Suprapubic skin (tissue), 4 donors: ENCODE measurements at regions not wholly inside any gene's neighbourhood (a gene's known extent, or its start where the extent isn't known, plus 50 kb on each side); places are given as distances from the start of the nearest gene placed in this dataset.

Source experiments
- POLR2A ChIP-seq, 2 donors: fragments of 450-650 bp; IDR thresholded peaks; one replicate each; pipeline ENCODE4 v1.6.1; 2017; ENCODE audit warnings: antibody characterized with exemption in 2 of 2, mild to moderate bottlenecking in 2 of 2, moderate library complexity in 2 of 2
- POLR2AphosphoS5 ChIP-seq, 3 donors: sonication (generic); formaldehyde crosslinking; IDR thresholded peaks; one replicate each; pipeline ENCODE4 v1.6.1; 2017; ENCODE audit warnings: antibody characterized with exemption in 3 of 3
- TF ChIP-seq, protein P1 (sequence below), 2 donors: fragments of 200-600 bp in 1 of 2; fragments of 450-650 bp in 1 of 2; sonication (generic) in 1 of 2; IDR thresholded peaks; one replicate each; pipeline ENCODE4 v1.5.1; 2016 to 2019; ENCODE audit warnings: antibody characterized with exemption in 2 of 2, mild to moderate bottlenecking in 1 of 2, moderate library complexity in 1 of 2

DNA sequence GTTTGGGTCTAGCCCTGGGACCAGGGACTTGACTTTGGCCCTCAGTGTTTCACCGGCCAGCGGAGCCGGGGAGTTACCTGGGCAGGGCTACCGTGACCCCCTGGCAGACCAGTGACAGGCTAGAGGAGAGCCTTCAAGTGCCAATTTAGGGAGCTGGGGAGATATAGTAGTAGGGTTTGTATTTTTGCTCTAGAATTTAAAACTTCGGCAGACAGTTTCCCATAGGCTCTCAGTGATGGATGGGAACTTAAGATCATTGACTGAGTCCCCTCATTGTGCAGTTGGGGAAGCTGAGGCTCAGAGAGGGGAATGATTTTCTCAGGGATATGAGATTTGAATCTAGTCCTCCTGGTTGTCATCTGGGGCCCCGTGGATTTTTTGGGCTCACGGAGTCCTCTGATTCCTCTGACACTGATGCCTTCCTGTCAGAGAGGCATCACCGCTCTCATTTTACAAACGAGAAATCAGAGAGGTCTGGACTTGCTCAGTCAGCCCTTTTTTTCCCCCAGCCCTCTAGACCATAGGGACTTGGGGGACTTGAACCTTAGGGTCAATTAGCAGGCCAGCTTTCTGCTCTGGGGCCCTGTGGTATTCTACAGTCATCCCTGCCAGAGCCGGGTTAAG is 58.3 kb upstream of the ACOT11 start:
- TF ChIP-seq POLR2AphosphoS5 (IDR thresholded peaks at IDR 0.05) (no peak), POLR2A (IDR thresholded peaks at IDR 0.05) (no peak)
- TF ChIP-seq, protein P1, sequence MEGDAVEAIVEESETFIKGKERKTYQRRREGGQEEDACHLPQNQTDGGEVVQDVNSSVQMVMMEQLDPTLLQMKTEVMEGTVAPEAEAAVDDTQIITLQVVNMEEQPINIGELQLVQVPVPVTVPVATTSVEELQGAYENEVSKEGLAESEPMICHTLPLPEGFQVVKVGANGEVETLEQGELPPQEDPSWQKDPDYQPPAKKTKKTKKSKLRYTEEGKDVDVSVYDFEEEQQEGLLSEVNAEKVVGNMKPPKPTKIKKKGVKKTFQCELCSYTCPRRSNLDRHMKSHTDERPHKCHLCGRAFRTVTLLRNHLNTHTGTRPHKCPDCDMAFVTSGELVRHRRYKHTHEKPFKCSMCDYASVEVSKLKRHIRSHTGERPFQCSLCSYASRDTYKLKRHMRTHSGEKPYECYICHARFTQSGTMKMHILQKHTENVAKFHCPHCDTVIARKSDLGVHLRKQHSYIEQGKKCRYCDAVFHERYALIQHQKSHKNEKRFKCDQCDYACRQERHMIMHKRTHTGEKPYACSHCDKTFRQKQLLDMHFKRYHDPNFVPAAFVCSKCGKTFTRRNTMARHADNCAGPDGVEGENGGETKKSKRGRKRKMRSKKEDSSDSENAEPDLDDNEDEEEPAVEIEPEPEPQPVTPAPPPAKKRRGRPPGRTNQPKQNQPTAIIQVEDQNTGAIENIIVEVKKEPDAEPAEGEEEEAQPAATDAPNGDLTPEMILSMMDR (IDR thresholded peaks at IDR 0.05), result no peak
